Cardiac fibroblast (primary cell): ENCODE measurements at regions not wholly inside any gene's neighbourhood (a gene's known extent, or its start where the extent isn't known, plus 50 kb on each side); places are given as distances from the start of the nearest gene placed in this dataset.

Experiments
- DNase-seq, 2 donors: peaks; one replicate each; pipeline versions ENCODE4 v3.0.0 to v3.0.0-alpha.2; 2010; ENCODE audit warnings: low read depth in 2 of 2
- H3K4me3 ChIP-seq, 2 donors: replicated peaks in 1 of 2; 1 replicate in 1 of 2; 2 replicates in 1 of 2; pipeline ENCODE4 v1.5.1; 2011; ENCODE audit warnings: low read depth in 2 of 2, low read length in 2 of 2, mild to moderate bottlenecking in 2 of 2, moderate library complexity in 1 of 2
- CTCF ChIP-seq: IDR thresholded peaks from one replicate; pipeline ENCODE4 v1.5.1; 2011; ENCODE audit warnings: low read depth, mild to moderate bottlenecking, low read length, inconsistent platforms

GRCh38 chr16:27701381-27701780 lies 151.4 kb downstream of the KATNIP start:
- no peak for TF ChIP-seq CTCF
- DNase-seq, result no peak

GRCh38 chr16:27703121-27703520 lies 153.2 kb downstream of the KATNIP start:
- no peak for TF ChIP-seq CTCF
- DNase-seq, result no peak
- H3K4me3 ChIP-seq, result no peak overlapping the region

More at GRCh38 chr16:27701381-27701780, 151.4 kb downstream of the KATNIP start:
- H3K4me3 ChIP-seq, result no peak overlapping the region

GRCh38 chr16:27703545-27703944 lies 153.6 kb downstream of the KATNIP start:
- no peak for TF ChIP-seq CTCF
- no peak overlapping the region for H3K4me3 ChIP-seq
- peak; percentile 63 to 66 for DNase-seq

- no peak for TF ChIP-seq CTCF
- no peak overlapping the region for H3K4me3 ChIP-seq
- no peak for DNase-seq
These were observed 154.3 kb downstream of the KATNIP start for GRCh38 chr16:27704252-27704651.

- no peak overlapping the region for H3K4me3 ChIP-seq
- no peak for DNase-seq
- no peak for TF ChIP-seq CTCF
These were observed 156.4 kb downstream of the KATNIP start for GRCh38 chr16:27706156-27706865.

GRCh38 chr16:27706866-27707685 lies 157.1 kb downstream of the KATNIP start:
- no peak for DNase-seq
- TF ChIP-seq CTCF, result no peak
- H3K4me3 ChIP-seq, result no peak overlapping the region
